ENCODE measurements at regions not wholly inside any gene's neighbourhood (a gene's known extent, or its start where the extent isn't known, plus 50 kb on each side); places are given as distances from the start of the nearest gene placed in this dataset.

GRCh38 chr2:46850742-46851141, 64.9 kb downstream of the MCFD2 start:
- DNase-seq (ENCODE audit: low spot score): no peak

- DNase-seq (ENCODE audit: low spot score): no peak
These were observed 65.7 kb downstream of the MCFD2 start for GRCh38 chr2:46849721-46850556.

DNA sequence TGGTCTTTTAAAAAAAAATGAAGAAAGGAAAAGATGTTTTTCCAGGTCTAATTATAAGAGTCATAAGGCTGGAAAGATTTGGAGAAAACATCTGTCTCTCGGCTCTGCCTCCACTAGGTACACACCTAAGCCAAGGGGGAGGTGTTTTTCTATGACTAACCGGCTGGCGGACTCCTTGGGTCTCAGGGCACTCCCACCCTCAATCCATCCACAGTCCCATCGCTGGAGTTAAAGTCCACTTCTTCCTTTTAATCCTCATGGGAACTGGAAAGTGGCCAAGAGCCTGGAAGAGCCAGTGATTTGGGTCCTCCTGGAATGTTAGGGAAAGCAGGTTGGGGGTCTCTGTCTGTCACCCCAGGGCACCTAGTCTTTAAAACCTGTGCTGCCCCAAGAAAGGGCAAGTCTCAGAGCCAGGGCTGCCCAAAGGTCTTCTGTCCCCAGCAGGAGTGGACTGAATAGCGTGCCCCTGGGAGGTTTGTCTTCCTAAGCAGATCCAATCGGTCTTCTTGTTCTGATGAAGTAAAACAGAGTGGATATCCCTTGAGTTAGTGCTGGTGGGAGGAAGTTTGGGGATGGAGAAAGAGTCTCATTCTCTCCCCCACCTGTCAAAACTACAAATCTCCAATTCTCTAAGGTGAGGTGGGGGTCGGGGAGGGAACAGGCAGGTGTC, 66.4 kb downstream of the MCFD2 start:
- no peak for DNase-seq (ENCODE audit: low spot score)

GRCh38 chr2:46848447-46848846, 67.2 kb downstream of the MCFD2 start:
- DNase-seq (ENCODE audit: low spot score): peak; percentile 10

- DNase-seq (ENCODE audit: low spot score): peak; percentile 58
These were observed 67.7 kb downstream of the MCFD2 start for GRCh38 chr2:46847726-46848412.

GRCh38 chr2:46847185-46847710, 68.4 kb downstream of the MCFD2 start:
- peak; percentile 92 for DNase-seq (ENCODE audit: low spot score)

DNA sequence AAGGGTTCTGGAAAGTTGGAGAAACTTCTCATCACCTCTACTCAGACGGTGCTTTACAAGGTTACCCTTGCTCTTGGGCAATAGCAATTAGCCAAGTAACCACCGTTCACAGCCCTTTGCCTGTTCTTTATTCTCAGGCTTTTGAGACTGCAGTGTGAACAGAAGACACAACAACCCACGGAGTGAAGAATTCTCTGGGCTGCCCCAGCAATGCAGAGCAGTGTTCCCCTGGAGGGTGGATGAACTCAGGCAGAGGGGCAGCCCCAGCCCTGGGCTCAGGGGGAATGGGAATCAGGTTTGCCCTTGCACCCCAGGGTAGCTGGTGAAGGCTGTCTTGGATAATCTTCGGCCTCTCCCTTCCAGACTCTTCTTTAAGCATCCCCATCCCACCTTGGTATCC, 69.1 kb downstream of the MCFD2 start:
- DNase-seq (ENCODE audit: low spot score): peak; percentile 10

DNA sequence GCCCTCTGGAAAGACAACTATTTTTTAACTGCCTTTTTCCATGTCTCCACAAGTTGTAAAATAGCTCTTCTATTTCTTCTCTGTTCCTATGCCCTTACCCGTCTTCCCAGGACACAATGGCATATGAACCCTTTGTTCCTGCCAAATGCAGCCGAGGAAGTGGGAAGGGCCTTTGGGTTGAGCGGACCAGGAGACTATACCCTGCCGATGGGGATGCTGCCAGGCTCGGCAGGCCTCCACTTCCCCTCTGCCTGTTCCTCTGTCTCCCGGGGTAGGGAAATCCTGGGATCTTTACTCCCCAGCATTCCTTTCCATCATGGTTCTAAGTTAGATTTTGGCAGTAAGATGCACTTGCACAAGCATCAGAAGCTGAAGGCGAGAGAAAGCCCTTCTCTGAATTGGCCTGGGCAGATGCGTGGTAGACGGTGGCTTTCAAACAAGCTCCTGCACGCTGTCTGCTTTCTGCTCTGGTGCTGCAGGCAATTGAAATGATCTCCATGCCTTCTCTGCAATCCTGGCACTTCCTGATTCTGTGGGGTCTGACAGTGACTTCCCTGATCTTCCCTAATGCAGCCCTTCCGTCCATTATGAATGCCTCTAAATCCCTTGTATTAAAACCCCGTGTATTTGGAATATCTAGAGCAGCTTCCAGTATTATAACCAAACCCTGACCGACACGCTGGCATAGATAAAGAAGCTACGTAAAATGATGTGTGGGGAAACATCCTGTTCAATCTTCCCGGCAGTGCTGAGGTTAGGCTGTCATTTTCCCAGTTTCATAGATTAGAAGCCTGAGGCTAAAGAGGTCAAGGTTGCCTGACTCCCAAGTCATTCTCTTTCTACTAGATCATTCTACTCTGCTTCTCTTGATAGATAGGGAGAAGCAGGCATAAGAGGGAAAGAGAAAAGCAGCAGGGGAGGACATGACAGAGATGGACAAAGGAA, 69.8 kb downstream of the MCFD2 start:
- DNase-seq (ENCODE audit: low spot score): peak; percentile 8

DNA sequence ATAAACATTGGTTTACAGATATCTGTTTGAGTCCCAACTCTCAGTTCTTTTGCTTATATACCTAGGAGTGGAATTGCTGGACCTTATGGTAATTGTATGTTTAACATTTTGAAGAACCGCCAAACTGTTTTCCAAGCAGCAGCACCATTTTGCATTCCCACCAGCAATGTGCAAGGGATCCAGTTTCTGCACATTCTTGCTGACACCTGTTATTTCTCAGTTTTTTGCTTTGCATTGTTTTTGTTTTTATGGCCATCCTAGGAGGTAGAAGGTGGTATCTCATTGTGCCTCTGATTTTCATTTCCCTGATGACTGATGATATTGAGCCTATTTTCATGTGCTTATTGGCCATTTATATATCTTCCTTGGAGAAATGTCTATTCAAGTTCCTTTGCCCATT, 71.2 kb downstream of the MCFD2 start:
- DNase-seq (ENCODE audit: low spot score): no peak

GRCh38 chr2:46844034-46844433, 71.6 kb downstream of the MCFD2 start:
- DNase-seq (ENCODE audit: low spot score): no peak

DNA sequence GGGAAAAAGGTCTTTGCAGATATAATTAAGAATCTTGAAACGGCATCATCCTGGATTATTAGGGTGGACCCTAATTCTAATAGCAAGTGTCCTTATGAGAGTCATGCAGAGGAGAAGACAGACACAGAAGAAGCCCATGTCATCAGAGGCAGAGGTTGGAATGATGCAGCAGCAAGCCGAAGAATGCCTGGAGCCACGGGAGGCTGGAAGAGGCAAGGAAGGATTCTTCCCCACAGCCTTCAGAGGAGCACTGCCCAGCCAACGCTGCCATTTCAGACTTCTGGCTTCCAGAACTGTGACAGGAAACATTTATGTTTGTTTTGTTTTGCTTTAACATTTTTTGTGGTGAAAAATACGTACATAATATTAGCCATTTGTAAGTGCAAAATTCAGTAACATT, 72.3 kb downstream of the MCFD2 start:
- no peak for DNase-seq (ENCODE audit: low spot score)

- DNase-seq (ENCODE audit: low spot score): no peak
These were observed 72.7 kb downstream of the MCFD2 start for GRCh38 chr2:46842876-46843275.

GRCh38 chr2:46841621-46842020, 74.0 kb downstream of the MCFD2 start:
- DNase-seq (ENCODE audit: low spot score): no peak

DNA sequence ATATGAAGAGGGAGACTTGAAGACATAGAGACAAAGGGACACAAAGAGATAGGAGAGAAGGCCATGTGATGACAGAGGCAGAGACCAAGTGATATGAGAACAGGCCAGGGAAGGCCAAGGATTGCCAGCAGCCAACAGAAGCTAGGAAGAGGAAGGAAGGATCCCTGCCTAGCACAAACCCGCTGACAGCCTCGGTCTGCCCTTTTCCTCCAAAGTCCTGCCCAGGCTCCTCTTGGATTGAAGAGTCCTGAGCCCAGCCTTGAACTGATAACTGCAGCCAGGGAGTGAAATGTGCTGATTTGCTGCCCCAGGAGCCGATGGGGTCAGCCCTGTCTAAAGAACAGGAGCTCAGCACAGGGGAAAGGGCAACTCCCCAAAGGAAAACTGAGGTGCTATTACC, 76.6 kb downstream of the MCFD2 start:
- no peak for DNase-seq (ENCODE audit: low spot score)

DNA sequence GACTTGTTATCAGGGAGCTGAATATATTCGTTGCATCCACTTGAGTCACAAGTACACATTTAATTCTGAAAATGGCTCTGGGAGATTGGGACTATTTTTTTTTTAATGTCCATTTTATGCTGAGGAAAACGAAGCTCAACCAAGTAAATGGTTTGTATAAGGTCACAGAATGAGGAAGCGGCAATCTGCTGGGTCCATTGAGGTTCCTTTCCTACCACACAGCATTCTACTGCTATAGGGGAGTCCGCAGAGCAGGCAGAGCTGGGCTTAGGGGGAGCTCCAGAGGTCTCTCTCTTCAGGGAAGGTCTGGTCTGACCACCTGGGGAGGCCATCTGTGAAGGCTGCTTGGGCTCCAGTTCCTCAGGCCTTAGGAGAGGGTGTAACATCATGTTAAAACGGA, 77.9 kb downstream of the MCFD2 start:
- no peak for DNase-seq (ENCODE audit: low spot score)

- DNase-seq (ENCODE audit: low spot score): no peak
These were observed 78.5 kb downstream of the MCFD2 start for GRCh38 chr2:46837112-46837454.

DNA sequence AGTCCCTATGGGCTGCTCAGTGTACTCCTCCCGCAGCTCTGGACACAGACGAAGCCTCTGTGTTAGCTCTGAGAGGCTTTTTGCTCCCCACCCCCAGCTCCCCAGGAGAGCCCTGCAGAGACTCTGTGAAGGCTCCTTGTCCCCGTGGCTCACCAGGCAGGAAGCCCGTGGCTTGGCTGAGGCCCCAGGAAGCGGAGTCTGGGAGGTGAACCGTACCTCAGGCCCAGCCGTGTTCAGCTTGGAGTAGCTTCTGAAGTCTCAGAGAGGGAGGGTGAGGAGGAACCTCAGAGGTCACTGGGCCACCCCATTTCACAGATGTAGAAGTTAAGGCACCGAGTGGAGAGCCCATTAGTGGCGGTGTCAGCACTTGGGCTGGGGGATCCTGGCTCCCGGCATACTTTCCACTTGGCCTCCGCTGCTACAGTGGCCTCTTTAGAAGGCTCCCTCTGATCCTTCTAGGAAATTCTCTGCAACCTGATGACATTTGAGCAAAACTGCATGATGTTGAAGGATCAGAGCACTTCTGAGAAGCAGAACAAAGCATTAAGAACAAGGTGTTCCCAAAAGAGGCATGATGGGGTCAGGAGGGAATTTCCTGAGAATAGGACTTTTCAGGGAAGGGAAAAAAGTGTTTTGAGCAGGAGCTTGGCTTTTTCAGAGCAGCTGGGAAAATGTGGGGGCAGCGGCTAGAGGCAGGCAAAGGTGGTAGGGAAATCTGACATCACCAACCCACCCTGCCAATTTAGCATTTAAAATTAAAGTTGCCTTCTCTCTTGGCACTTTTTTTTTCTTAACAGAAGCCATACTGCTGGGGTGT, 79.1 kb downstream of the MCFD2 start:
- DNase-seq (ENCODE audit: low spot score): no peak

GRCh38 chr2:46835520-46835919, 80.1 kb downstream of the MCFD2 start:
- no peak for DNase-seq (ENCODE audit: low spot score)

DNA sequence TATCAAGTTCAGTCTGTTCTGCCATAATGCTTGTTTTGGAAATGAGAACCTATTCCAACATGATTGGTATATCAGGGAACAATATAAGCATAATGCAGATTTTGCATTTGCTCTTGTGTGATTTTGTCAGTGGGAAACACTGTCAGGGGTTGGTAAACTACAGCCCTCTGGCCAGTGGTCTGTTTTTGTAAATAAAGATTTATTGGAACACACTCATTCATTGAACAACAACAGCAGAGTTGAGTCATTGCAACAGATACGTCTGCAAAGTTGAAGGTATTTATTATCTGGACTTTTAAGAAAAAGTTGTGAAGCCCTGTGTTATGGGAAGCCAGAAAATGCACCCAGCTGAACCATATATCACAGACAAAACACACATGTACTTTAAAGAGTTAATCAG, 83.1 kb downstream of the MCFD2 start:
- DNase-seq (ENCODE audit: low spot score): no peak

- no peak for DNase-seq (ENCODE audit: low spot score)
These were observed 83.7 kb downstream of the MCFD2 start for GRCh38 chr2:46831869-46832265.
